Endothelial cell of umbilical vein (primary cell): ENCODE measurements at regions not wholly inside any gene's neighbourhood (a gene's known extent, or its start where the extent isn't known, plus 50 kb on each side); places are given as distances from the start of the nearest gene placed in this dataset.
"Not testable (repeated sequence)": the region's sequence is repeated elsewhere in the genome, so short reads cannot be mapped to it uniquely, and the experiment has no call there.

Experiments used
- CTCF ChIP-seq, 2 donors: IDR thresholded peaks; 1 replicate in 1 of 2; 2 replicates in 1 of 2; pipeline ENCODE4 v1.5.1; 2011; ENCODE audit warnings: low read length in 2 of 2, mild to moderate bottlenecking in 2 of 2, moderate library complexity in 2 of 2, control low read depth in 1 of 2, inconsistent platforms in 1 of 2, low read depth in 1 of 2; ENCODE audit not compliant: insufficient read depth in 1 of 2; ENCODE audit errors: extremely low read depth in 1 of 2
- EZH2 ChIP-seq: IDR thresholded peaks from 2 replicates; pipeline ENCODE4 v1.6.1; 2012; ENCODE audit warnings: borderline replicate concordance, low read depth, mild to moderate bottlenecking, moderate library complexity, low read length, inconsistent platforms; ENCODE audit not compliant: severe bottlenecking

GRCh38 chr1:199626228-199626627 is 401.3 kb upstream of the NR5A2 start:
- TF ChIP-seq CTCF (IDR thresholded peaks at IDR 0.05; ENCODE audit: extremely low read depth in 1 of 2, insufficient read depth in 1 of 2, low read depth in 1 of 2, low read length in 2 of 2); EZH2: not testable (repeated sequence)
